HG03558 (cell line): ENCODE measurements at regions not wholly inside any gene's neighbourhood (a gene's known extent, or its start where the extent isn't known, plus 50 kb on each side); places are given as distances from the start of the nearest gene placed in this dataset.
"Not testable (repeated sequence)": the region's sequence is repeated elsewhere in the genome, so short reads cannot be mapped to it uniquely, and the experiment has no call there.

Source experiments
- ATAC-seq: cut with Tn5 transposase; IDR thresholded peaks from one replicate; pipeline ENCODE4 v1.9.1; 2021; ENCODE audit warnings: moderate number of reproducible peaks; ENCODE audit not compliant: unreplicated experiment; ENCODE audit errors: extremely low read depth

DNA sequence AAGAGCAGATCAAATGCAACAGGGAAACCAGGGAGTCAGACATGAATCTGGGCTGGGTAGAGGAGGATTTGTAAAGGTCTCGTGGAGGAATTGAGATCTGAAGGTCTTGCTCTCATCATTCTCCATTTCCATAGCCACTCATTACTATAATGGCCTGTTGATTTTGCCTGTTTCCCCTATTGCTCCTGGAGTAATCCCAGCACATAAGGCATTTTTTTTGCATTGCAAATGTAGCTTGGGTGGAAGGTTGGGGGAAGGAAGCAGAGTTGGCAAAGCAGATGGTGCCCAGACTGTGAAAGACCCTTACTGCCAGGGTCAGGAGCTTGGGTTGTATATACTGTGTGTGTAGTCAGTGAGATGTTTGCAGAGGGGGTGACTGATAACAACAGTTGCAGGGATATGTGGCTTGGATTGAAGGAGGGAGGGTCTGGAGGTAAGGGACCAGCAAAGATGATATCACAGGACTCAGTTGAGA lies 116.0 kb downstream of the TTC6 start:
- ATAC-seq = no peak

DNA sequence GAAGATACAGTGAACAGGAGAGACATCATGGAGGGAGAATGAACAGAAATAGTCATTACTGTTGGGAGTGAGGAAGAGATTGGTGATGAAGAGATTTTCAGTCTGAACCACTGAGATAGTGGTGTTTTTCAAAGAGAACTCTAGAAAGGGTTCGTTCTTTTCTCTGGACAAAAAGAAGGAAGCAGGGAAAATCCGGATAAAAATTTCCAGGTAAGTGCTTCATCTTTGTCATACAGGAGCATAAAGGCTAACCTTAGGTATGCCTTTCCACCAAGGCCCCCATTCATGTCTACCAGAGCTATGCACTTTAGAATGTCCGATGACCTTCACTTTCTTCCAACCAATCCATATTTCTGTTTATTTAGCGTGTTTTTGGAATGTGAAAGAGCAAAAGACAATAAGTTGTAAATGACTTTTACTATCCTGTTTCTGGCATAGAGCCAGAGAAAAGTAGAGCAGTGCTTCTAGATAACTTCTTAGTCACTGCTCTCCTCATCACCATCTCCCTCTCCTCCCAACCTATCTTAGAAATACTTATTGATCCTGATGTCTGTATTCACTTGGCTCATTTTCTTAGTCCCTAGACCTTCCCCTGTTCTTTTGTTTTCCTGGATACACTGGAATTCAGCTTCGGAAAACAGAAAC lies 116.5 kb downstream of the TTC6 start:
- ATAC-seq = no peak

DNA sequence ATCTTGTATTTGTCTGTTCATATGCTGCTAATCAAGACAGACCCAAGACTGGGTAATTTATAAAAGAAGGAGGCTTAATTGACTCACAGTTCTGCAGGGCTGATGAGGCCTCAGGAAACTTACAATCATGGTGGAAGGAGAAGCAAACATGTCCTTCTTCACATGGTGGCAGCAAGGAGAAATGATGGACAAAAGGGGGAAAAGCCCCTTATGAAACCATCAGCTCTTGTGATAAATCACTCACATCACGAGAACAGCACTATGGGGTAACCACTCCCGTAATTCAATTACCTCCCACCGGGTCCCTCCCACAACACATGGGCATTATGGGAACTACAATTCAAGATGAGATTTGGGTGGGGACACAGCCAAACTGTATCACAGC lies 117.0 kb downstream of the TTC6 start:
- not testable (repeated sequence) for ATAC-seq

DNA sequence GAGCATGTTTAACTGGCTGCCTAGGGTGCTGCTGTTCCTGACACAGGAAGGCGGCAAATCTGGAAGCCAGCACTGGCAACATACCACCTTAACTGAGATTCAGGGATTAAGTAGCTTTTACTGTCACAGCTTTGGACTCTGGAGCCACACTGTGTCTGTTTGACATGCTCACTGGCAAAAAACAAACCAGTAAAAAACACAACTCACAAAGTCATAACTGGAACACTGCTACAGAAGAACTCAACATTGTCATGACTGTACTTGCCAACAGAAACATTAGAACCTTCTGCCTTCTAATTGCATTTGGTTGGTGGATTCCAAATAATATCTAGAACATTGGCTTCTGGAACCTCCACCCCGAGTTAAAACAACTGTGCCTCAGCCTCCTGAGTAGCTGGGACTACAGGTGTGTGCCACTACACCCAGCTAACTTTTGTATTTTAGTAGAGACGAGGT lies 117.6 kb downstream of the TTC6 start:
- no peak for ATAC-seq

DNA sequence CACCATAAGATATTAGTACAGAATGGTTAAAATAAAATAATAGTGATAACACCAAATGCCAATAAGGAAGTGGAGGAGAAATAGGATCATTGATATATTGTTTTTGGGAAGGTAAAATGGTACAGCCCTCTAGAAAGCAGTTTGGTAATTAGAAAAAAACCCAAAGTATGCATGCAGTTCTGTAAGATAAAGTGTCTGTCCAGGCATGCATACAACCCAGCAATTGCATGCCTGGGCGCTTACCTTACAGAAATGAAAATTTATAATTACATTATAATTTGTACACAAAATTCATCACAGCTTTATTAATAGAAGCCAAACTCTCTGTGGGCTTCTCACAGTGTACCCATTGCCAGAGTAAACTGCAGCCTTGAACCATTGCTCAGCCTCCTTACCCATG lies 124.7 kb downstream of the TTC6 start:
- no peak for ATAC-seq

DNA sequence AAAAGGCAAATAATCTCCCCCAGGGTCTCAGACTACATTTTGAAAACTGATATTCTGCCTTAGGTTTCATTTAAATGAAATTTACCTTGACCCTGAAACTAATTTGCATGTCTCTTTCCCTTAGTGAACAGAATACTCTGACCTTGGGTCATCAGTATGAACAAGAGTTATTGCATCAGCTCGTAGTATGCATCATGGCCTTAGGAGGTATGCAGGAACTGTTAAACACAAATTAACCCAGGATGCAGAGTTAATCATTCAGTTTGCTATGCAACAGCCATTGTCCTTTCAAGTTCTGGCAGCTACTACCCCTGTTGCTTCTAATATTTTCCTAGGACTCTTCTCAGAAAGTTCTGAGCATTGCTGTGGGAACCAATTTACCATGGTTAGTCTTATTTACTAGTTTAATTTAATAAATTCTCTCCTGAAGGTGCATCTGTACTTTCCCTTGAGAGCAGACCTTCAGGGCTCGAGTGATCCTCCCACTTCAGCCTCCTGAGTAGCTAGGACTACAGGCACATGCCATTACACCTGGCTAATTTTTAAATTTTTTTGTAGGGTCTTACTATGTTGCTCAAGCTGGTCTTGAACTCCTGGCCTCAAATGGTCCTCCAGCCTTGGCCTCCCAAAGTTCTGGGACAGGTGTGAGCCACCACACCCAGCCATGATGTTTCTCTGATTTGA lies 126.7 kb downstream of the TTC6 start:
- no peak for ATAC-seq

DNA sequence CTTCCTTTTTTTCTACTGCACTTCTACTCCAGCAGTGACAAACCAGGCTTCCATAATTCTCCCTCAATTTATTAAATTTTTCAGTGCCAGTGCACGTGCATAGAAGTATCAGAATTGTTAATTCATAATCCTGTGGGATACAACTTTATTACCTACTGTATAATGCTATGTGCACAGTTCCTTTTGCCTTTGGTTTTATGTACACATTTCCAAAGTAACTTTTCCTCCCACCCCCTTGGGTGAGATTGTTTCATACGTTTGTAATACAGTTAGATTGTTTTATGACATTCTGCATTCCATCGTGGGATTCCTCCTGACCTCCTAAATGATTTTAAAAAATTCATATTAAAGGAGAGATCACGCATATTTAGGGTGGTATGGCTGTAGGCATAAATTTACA lies 128.1 kb downstream of the TTC6 start:
- ATAC-seq = no peak

DNA sequence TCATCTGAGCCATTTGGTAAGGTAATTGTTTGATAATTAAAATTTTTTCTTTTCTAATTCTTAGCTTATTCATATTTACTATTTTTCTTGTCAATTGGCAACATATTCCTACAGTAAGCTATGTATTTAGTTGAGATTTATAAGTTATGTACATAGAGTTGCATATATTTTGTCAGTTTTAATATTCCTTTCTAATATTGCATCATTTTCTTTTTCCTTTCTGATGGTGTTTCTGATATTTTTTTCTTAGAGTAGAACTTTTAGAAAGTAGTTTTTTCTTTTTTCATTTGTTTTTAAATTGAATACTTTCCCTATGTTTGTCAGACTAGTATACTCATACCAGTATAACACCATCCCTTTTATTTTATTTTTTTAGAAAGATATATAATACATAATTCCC lies 131.3 kb downstream of the TTC6 start:
- no peak for ATAC-seq

DNA sequence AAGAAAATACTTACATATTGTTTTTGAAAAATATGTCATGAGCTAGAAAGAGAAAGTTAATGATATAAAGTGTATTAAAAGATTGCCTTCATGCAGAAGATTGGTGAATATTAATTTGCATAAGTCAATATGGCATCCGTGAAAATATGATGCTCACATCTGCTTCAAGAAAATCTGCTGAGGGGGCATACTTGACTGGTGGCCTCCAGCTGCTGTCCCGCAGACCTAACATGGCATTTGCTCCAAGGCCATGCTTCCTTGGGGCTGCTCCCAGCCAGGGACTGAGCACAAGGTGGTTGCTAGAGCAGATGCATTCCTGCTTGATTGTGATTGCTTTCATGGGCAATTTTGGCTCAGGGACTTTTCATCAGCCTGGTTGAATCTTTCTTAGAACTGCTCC lies 133.8 kb downstream of the TTC6 start:
- no peak for ATAC-seq

DNA sequence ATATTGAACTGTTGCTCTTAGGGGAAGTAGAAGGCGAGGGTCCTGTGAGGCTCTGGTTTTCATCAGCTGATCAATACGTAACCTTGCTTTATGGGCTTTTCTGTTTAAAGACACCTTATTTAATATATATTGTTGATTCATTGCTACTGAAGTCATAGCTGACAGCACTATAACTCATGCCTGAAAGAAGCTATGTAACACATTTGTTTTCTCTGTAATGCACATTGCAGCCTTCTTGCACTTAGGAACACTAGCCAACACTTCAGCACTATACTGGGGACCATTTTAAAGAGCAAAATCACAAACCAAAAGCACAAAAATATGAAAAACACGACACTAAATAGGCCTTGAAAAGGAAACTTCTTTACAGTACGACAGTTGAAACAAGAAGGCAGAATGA lies 135.7 kb downstream of the TTC6 start:
- no peak for ATAC-seq

DNA sequence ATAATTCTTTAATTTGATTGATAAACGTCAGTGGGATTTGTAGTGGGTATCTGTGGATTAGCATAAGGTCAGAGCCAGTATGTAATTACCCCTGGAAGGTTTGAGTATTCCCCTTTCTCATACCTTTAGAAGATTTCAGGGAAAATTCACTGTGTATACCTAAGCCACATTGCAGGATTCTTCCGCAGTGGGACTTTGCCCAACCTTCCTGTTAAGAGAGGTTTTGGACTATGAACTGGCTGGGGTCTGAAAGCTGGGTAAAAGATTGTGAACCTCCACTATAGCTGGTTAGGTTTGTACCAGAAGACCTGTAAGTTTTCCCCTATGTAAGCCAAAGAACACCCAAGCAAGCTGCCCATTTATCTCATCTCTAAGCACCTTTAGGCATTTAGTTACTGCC lies 150.2 kb downstream of the TTC6 start:
- ATAC-seq = no peak

DNA sequence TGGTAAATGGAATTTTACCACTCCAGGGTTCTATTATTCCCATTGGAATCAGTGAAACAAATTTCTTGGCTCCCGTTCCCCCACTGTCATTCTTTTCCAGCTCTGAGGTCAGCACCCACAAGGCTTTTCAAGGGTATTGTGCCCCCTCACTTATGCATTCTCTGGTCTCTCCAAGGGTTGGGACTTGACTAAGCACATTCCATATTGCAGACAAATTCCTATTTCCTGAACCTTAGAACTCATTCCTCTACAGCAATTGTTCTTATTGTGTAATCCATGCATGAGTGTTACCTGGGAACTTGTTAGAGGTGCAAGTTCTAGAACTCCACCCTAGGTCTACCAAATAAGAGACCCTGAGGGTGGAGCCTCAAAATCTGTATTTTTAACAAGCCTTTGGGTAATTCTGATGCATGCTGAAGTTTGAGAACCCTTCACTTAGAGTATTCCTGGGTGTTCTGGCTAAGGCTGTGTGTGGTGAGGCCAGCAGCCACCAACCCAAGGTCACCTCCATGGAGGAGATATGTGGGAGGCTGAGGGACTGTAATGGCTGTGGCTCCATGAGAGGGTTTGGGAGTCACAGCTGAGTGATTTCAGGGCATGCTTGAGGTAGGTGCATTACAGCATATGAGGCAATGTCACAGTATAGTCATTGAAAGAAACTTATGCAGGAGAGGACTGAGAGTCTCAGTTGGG lies 150.9 kb downstream of the TTC6 start:
- no peak for ATAC-seq

DNA sequence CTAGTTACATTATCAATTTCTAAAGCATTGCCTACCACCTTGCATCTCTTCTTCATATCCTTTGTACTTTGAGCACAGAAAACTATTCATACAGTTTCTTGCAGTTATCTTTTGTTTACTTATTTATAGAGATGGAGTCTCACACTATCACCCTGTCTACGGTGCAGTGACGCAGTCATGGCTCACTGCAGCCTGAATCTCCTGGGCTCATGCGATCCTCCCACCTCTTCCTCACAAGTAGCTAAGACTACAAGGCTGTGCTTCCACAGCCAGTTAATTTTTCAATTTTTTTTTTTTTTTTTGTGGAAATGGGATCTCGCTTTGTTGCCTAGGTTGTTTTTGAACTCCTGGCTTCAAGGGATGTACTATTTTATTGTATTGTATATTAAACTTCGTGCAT lies 158.0 kb downstream of the TTC6 start:
- ATAC-seq = no peak

DNA sequence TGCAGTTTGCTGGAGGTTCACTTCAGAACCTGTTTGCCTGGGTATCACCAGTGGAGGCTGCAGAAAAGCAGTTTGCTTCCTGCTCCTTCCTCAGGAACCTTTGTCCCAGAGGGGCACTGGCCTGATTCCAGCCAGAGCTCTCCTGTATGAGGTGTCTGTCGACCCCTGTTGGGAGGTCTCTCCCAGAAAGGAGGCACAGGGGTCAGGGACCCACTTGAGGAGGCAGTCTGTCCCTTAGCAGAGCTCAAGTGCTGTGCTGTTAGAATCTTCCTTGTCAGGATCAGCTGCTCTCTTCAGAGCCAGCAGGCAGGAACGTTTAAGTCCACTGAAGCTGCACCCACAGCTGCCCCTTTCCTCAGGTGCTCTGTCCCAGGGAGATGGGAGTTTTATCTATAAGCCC lies 164.8 kb downstream of the TTC6 start:
- not testable (repeated sequence) for ATAC-seq

DNA sequence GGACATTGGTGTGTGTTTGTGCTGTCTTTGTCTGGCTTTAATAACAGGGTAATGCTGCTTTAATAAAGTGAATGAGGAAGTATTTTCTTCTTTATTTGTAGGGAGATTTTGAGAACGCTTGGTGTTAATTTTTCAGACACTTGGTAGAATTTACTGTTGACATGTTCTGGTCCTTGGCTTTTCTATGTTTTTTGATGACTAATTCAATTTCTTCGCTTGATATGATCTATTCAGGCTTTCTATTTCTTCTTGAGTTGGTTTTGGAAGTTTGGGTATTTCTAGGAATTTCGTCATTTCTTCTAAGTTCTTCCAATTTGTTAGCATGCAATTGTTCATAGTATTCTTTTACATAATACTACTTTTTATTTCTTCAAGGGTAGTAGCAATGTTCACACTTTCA lies 167.8 kb downstream of the TTC6 start:
- no peak for ATAC-seq

DNA sequence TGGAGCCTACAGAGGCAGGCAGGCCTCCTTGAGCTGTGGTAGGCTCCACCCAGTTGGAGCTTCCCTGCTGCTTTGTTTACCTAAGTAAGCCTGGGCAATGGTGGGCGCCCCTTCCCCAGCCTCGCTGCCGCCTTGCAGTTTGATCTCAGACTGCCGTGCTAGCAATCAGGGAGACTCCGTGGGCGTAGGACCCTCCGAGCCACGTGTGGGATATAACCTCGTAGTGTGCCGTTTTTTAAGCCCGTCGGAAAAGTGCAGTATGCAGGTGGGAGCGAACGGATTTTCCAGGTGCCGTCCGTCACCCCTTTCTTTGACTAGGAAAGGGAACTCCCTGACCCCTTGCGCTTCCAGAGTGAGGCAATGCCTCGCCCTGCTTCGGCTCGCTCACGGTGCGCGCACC lies 176.9 kb downstream of the TTC6 start:
- not testable (repeated sequence) for ATAC-seq

DNA sequence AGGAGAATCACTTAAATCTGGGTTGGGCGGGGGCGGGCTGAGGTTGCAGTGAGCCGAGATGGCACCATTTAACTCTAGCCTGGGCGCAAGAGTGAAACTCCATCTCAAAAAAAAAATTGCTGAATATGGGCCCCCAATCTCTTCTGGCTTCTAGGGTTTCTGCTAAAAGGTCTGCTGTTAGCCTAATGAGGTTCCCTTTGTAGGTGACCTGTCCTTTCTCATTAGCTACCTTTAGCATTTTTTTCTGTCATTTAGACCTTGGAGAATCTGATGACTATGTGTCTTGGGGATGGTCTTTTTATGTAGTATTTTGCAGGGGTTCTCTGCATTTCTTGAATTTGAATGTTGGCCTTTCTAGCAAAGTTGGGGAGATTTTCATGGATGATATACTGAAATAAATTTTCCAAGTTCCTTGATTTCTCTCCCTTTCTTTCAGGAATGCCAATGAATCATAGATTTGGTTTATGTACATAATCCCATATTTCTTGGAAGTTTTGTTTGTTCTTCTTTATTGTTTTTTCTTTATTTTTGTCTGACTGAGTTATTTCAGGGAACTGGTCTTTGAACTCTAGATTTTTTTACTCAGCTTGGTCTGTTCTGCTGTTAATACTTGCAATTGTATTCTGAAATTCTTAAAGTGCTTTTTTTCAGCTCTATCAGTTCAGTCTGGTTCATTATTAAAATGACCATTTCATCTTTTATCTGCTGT lies 181.5 kb downstream of the TTC6 start:
- ATAC-seq = no peak

DNA sequence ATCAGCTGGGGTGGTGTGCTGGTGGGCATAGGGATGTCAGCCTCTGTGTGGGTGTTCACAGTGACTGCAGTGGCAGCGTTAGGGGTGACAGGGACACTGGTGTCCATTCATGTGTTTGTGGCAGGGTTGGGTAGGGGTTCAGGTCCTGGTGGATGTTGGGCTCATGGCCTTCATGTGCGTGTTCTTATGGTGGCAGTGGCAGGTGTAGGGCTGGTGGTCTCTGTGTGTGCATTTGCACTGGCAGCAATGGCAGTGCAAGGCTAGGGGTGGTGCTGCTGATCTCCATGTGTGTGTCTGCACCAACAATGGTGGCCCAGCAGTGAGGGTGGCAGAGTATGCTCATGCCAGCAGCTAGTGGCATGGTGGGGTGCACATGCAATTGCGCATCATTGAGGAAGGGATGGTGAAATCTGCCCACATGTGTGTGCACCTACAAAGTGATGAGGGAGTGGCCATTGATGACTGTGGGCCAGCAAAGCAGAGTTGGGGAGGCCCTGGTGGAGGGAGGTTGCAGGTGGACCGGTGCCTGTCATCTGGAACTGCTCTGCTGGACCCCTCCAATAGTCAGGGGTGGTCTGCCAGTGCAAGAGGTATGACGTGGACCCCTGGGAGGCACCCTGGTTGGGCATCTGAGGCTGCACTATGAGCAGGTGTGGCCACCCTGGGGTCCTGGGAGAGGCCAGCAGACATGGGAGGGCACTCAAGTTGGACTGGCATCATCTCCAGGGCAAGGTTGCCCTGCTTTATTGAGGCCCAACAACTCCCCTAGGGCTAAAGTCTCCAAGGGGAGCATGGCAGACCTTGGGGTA lies 182.9 kb downstream of the TTC6 start:
- no peak for ATAC-seq

DNA sequence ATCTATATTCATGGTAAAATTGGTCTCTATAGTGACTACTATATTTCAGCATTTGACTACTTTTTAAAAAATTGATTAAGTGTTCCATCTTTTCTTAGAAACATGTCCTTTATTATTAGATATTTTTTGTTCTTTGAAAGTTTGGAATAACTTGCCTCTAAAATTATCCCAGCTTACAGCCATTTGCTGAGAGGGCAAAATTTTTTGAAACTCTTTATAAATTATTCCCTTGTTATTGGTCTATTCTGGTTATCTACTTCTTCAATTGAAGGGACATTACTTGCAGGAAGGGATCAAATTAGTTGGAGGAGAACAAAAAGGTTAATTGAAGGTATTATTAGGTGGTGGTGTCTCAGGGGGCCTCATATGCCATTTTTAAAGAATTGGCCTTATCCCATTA lies 184.1 kb downstream of the TTC6 start:
- ATAC-seq = no peak

DNA sequence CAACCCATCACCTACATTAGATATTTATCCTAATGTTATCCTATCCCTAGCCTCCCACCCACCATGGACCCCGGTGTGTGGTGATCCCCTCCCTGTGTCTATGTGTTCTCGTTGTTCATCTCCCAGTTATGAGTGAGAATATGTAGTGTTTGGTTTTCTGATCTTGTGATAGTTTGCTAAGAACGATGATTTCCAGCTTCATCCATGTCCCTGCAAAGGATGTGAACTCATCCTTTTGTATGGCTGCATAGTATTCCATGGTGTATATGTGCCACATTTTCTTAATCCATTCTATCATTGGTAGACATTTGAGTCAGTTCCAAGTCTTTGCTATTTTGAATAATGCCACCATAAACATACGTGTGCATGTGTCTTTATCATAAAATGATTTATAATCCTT lies 185.3 kb downstream of the TTC6 start:
- not testable (repeated sequence) for ATAC-seq
